DND-41 (cell line): ENCODE measurements at regions not wholly inside any gene's neighbourhood (a gene's known extent, or its start where the extent isn't known, plus 50 kb on each side); places are given as distances from the start of the nearest gene placed in this dataset.
"Not testable (repeated sequence)": the region's sequence is repeated elsewhere in the genome, so short reads cannot be mapped to it uniquely, and the experiment has no call there.

ENCODE experiments used
- ATAC-seq: fragments of 200-7000 bp; cut with Tn5 transposase; 3 replicates; pipeline ENCODE4 v1.9.1; 2021; ENCODE audit warnings: low read depth; ENCODE audit not compliant: insufficient read depth
- DNase-seq: peaks from one replicate; pipeline ENCODE4 v3.0.0-alpha.2; 2020
- H2AFZ ChIP-seq: 2 replicates; pipeline ENCODE4 v1.6.0; 2012; ENCODE audit warnings: low read depth, low read length
- H3K27ac ChIP-seq: 2 replicates; pipeline ENCODE4 v1.5.1; 2012; ENCODE audit warnings: low read length, inconsistent platforms
- H3K27me3 ChIP-seq: fragments of 200-600 bp; sonication (generic); 2 replicates; pipeline ENCODE4 v1.6.0; 2012; ENCODE audit warnings: low read length, mild to moderate bottlenecking, inconsistent platforms; ENCODE audit not compliant: insufficient read depth, poor library complexity
- H3K36me3 ChIP-seq: 2 replicates; pipeline ENCODE4 v1.5.1; 2012; ENCODE audit warnings: low read length, inconsistent platforms; ENCODE audit not compliant: insufficient read depth
- H3K4me1 ChIP-seq: 2 replicates; pipeline ENCODE4 v1.5.1; 2012; ENCODE audit warnings: mild to moderate bottlenecking, low read length; ENCODE audit not compliant: insufficient read depth
- H3K4me2 ChIP-seq: 2 replicates; pipeline ENCODE4 v1.6.0; 2012; ENCODE audit warnings: mild to moderate bottlenecking, moderate library complexity, low read length, inconsistent platforms; ENCODE audit not compliant: insufficient read depth
- H3K4me3 ChIP-seq, 2 experiments: fragments of 200-600 bp in 1 of 2; shearing (Covaris generic) in 1 of 2; 2 replicates each; pipeline ENCODE4 v1.5.1; 2012 to 2016; ENCODE audit warnings: inconsistent platforms in 2 of 2, low read length in 2 of 2, mild to moderate bottlenecking in 2 of 2, low read depth in 1 of 2, moderate library complexity in 1 of 2
- H3K79me2 ChIP-seq: 2 replicates; pipeline ENCODE4 v1.6.0; 2012; ENCODE audit warnings: low read length, inconsistent platforms; ENCODE audit not compliant: insufficient read depth
- H3K9ac ChIP-seq: 2 replicates; pipeline ENCODE4 v1.6.0; 2012; ENCODE audit warnings: low read depth, mild to moderate bottlenecking, inconsistent platforms, low read length, moderate library complexity
- H3K9me3 ChIP-seq: 2 replicates; pipeline ENCODE4 v1.5.1; 2012; ENCODE audit warnings: low read length, moderate library complexity, mild to moderate bottlenecking, inconsistent platforms; ENCODE audit not compliant: insufficient read depth, severe bottlenecking
- H4K20me1 ChIP-seq: 2 replicates; pipeline ENCODE4 v1.6.0; 2012; ENCODE audit warnings: low read length; ENCODE audit not compliant: insufficient read depth

DNA sequence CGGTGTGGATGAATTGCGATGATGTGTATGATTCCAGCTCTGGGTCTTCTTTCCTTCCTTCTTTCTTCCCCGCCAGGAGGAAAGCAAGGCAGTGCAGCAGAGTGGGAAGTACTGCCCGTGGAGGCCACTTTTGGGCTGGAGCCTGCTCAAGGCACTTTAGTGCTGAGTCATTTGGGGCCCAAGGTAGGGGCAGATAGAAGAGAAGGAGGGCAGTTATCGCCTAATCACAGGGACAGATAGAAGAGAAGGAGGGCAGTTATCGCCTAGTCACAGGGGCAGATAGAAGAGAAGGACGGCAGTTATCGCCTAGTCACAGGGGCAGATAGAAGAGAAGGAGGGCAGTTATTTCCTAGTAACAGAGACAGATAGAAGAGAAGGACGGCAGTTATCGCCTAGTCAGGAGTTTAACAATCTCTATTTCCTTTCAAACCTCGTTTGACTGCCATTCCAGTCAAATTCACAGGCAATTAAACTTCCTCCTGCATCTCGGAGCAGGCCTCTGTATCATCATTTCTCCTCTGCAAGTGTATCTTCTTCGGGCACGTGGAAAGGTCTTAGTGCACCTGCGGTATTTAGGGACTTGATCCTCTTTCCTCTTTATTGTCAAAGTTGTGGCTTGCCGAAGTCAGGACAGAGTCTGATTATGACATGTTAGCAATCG is 5277.5 kb upstream of the TPTE start:
- H3K27ac ChIP-seq, H3K4me1 ChIP-seq, H2AFZ ChIP-seq, H3K27me3 ChIP-seq, H3K4me3 ChIP-seq, H3K9ac ChIP-seq, ATAC-seq, DNase-seq, H3K4me2 ChIP-seq, H4K20me1 ChIP-seq, H3K36me3 ChIP-seq, H3K9me3 ChIP-seq, H3K79me2 ChIP-seq: not testable (repeated sequence)

DNA sequence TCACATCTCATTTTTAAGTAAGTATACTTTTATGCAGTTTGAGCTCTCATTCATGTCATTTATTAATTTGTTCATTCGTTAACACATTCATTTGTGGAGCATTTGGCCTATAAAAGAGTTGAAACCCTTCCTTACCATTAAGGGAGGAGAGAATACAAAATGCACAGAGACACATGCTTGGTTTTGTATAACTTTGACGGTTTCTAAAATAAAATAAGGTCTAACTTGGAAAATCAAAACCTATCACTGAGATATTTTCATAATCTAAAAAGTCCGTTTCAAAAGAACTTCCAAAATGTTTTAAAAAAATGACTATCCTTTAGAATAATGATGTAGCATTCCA is 5277.0 kb upstream of the TPTE start:
- H2AFZ ChIP-seq, H3K4me2 ChIP-seq, H3K27ac ChIP-seq, H3K9me3 ChIP-seq, H3K36me3 ChIP-seq, H3K79me2 ChIP-seq, H4K20me1 ChIP-seq, H3K27me3 ChIP-seq, DNase-seq, H3K4me1 ChIP-seq, H3K9ac ChIP-seq, ATAC-seq, H3K4me3 ChIP-seq: not testable (repeated sequence)

DNA sequence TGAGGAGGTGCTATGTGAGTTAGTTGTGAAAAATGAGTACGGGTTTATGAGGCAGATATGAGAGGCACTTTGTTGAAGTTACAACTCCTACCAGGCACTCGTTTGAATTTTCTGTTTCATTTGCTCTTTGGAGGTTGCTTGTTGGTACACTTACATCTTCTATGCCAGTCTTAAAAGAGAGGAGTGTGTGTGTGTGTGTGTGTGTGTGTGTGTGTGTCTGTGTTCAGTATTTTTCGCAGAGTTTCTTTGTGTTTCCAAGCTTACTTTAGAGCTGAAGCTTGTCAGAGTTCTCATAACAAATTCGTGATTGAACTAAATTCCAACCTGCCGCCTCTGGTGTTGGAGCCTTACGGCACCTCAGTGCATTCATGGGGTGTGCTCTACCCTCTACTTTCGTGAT is 5276.4 kb upstream of the TPTE start:
- not testable (repeated sequence) for H3K9ac ChIP-seq, H3K4me2 ChIP-seq, H3K9me3 ChIP-seq, ATAC-seq, H3K79me2 ChIP-seq, H3K4me1 ChIP-seq, H3K27me3 ChIP-seq, H4K20me1 ChIP-seq, DNase-seq, H3K4me3 ChIP-seq, H3K36me3 ChIP-seq, H2AFZ ChIP-seq, H3K27ac ChIP-seq

DNA sequence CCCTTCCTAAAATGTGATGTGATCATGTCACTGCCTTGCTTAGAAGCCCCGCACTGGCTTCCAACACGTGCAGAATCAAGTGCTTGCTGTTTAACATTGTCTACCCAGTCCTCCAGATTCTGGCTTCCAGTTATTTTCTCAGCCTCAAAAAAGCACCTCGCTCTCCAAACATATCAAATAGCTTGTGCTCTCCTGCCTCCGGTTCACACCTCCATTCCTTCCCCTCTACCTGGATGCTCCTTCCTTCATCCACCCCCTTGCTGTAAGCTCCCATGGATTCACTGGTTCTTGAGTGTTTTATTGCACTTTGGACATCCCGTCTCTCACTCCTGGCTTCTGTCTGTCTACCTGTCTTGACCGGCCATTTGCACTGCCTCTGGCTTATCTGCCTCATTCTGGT is 5275.0 kb upstream of the TPTE start:
- not testable (repeated sequence) for H3K4me3 ChIP-seq

DNA sequence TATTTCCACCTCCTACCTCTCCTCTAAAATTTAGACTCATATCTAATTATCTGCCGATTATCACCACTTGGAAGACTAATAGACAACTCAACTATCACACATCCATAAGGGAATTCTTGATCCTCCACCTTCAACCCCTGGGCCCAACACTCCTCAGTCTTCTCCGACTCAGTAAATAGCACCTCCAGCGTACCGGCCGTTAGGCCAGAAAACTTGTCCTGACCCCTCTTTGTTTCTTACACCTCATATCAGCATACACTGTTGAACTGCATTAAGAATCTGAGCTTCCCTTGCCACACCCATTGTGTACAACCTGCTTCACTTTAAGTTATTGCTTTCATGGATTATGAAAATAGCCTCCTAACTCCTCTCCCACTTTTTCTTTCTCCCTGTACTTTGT is 5274.0 kb upstream of the TPTE start:
- H3K4me2 ChIP-seq, ATAC-seq, H2AFZ ChIP-seq, H3K9ac ChIP-seq, H3K27ac ChIP-seq, H3K36me3 ChIP-seq, H3K79me2 ChIP-seq, H3K9me3 ChIP-seq, H3K4me1 ChIP-seq, H3K27me3 ChIP-seq, H4K20me1 ChIP-seq, H3K4me3 ChIP-seq, DNase-seq: not testable (repeated sequence)

More for the DNA sequence above, 5275.0 kb upstream of the TPTE start:
- DNase-seq, H3K79me2 ChIP-seq, H3K9ac ChIP-seq, H3K4me1 ChIP-seq, H4K20me1 ChIP-seq, H3K9me3 ChIP-seq, ATAC-seq, H3K36me3 ChIP-seq, H3K27me3 ChIP-seq, H2AFZ ChIP-seq, H3K27ac ChIP-seq, H3K4me2 ChIP-seq: not testable (repeated sequence)

DNA sequence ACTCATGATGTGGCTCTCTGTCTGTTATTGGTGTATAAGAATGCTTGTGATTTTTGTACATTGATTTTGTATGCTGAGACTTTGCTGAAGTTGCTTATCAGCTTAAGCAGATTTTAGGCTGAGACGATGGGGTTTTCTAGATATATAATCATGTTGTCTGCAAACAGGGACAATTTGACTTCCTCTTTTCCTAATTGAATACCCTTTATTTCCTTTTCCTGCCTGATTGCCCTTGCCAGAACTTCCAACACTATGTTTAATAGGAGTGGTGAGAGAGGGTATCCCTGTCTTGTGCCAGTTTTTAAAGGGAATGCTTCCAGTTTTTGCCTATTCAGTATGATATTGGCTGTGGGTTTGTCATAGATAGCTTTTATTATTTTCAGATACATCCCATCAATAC is 5271.3 kb upstream of the TPTE start:
- H3K27me3 ChIP-seq, H3K79me2 ChIP-seq, H3K4me1 ChIP-seq, H3K9me3 ChIP-seq, H3K4me2 ChIP-seq, H3K4me3 ChIP-seq, H3K9ac ChIP-seq, H3K36me3 ChIP-seq, H3K27ac ChIP-seq, H2AFZ ChIP-seq, H4K20me1 ChIP-seq, DNase-seq, ATAC-seq: not testable (repeated sequence)

DNA sequence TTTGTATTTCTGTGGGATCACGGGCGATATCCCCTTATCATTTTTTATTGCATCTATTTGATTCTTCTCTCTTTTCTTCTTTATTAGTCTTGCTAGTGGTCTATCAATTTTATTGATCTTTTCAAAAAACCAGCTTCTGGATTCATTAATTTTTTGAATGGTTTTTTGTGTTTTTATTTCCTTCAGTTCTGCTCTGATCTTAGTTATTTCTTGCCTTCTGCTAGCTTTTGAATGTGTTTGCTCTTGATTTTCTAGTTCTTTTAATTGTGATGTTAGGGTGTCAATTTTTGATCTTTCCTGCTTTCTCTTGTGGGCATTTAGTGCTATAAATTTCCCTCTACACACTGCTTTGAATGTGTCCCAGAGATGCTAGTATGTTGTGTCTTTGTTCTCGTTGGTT is 5270.2 kb upstream of the TPTE start:
- not testable (repeated sequence) for H3K27ac ChIP-seq, H2AFZ ChIP-seq, H3K4me3 ChIP-seq, ATAC-seq, H3K27me3 ChIP-seq, H3K9me3 ChIP-seq, H3K4me1 ChIP-seq, H4K20me1 ChIP-seq, DNase-seq, H3K36me3 ChIP-seq, H3K79me2 ChIP-seq, H3K4me2 ChIP-seq, H3K9ac ChIP-seq

DNA sequence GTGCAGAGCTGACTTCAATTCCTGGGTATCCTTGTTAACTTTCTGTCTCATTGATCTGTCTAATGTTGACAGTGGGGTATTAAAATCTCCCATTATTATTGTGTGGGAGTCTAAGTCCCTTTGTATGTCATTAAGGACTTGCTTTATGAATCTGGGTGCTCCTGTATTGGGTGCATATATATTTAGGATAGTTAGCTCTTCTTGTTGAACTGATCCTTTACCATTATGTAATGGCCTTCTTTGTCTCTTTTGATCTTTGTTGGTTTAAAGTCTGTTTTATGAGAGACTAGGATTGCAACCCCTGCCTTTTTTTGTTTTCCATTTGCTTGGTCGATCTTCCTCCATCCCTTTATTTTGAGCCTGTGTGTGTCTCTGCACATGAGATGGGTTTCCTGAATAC is 5269.5 kb upstream of the TPTE start:
- not testable (repeated sequence) for H3K4me1 ChIP-seq, H3K9ac ChIP-seq, H3K79me2 ChIP-seq, H4K20me1 ChIP-seq, ATAC-seq, H2AFZ ChIP-seq, DNase-seq, H3K9me3 ChIP-seq, H3K27me3 ChIP-seq, H3K4me3 ChIP-seq, H3K27ac ChIP-seq, H3K4me2 ChIP-seq, H3K36me3 ChIP-seq
